ENCODE measurements at regions not wholly inside any gene's neighbourhood (a gene's known extent, or its start where the extent isn't known, plus 50 kb on each side); places are given as distances from the start of the nearest gene placed in this dataset.

- peak; percentile 79 for DNase-seq
- in situ Hi-C loops (cut with HindIII; ENCODE audit: low pct_ligation_motif_present, low pct_unique_long_range_greater_than_20kb, low sequenced_read_pairs): no loop called here
Measured at GRCh38 chr12:65537978-65538377, 259.5 kb downstream of the MSRB3 start.

GRCh38 chr12:65539023-65539422 is 260.5 kb downstream of the MSRB3 start:
- no peak for DNase-seq
- in situ Hi-C loops (cut with HindIII; ENCODE audit: low pct_ligation_motif_present, low pct_unique_long_range_greater_than_20kb, low sequenced_read_pairs): no loop called here

GRCh38 chr12:65540140-65540539 is 261.7 kb downstream of the MSRB3 start:
- peak; percentile 44 for DNase-seq
- in situ Hi-C loops (cut with HindIII; ENCODE audit: low pct_ligation_motif_present, low pct_unique_long_range_greater_than_20kb, low sequenced_read_pairs): no loop called here

GRCh38 chr12:65546528-65546927 is 268.0 kb downstream of the MSRB3 start:
- DNase-seq: no peak
- in situ Hi-C loops (cut with HindIII; ENCODE audit: low pct_ligation_motif_present, low pct_unique_long_range_greater_than_20kb, low sequenced_read_pairs): no loop called here

- in situ Hi-C loops (cut with HindIII; ENCODE audit: low pct_ligation_motif_present, low pct_unique_long_range_greater_than_20kb, low sequenced_read_pairs): no loop called here
- peak; percentile 91 for DNase-seq
Measured at GRCh38 chr12:65556676-65557437, 267.4 kb upstream of the HMGA2 start.

- in situ Hi-C loops (cut with HindIII; ENCODE audit: low pct_ligation_motif_present, low pct_unique_long_range_greater_than_20kb, low sequenced_read_pairs): no loop called here
Measured at GRCh38 chr12:65557438-65558181, 266.7 kb upstream of the HMGA2 start.

GRCh38 chr12:65560286-65560685 is 264.0 kb upstream of the HMGA2 start:
- in situ Hi-C loops (cut with HindIII; ENCODE audit: low pct_ligation_motif_present, low pct_unique_long_range_greater_than_20kb, low sequenced_read_pairs): no loop called here
- DNase-seq: no peak

More at GRCh38 chr12:65557438-65558181, 266.7 kb upstream of the HMGA2 start:
- no peak for DNase-seq

- peak; percentile 83 for DNase-seq
- in situ Hi-C loops (cut with HindIII; ENCODE audit: low pct_ligation_motif_present, low pct_unique_long_range_greater_than_20kb, low sequenced_read_pairs): no loop called here
Measured at GRCh38 chr12:65561798-65562382, 262.4 kb upstream of the HMGA2 start.

GRCh38 chr12:65565601-65566560 is 258.4 kb upstream of the HMGA2 start:
- in situ Hi-C loops (cut with HindIII; ENCODE audit: low pct_ligation_motif_present, low pct_unique_long_range_greater_than_20kb, low sequenced_read_pairs): no loop called here
- no peak for DNase-seq

GRCh38 chr12:65566751-65567150 is 257.5 kb upstream of the HMGA2 start:
- in situ Hi-C loops (cut with HindIII; ENCODE audit: low pct_ligation_motif_present, low pct_unique_long_range_greater_than_20kb, low sequenced_read_pairs): no loop called here
- no peak for DNase-seq

- DNase-seq: no peak
- in situ Hi-C loops (cut with HindIII; ENCODE audit: low pct_ligation_motif_present, low pct_unique_long_range_greater_than_20kb, low sequenced_read_pairs): no loop called here
Measured at GRCh38 chr12:65567820-65568219, 256.5 kb upstream of the HMGA2 start.

- DNase-seq: no peak
- in situ Hi-C loops (cut with HindIII; ENCODE audit: low pct_ligation_motif_present, low pct_unique_long_range_greater_than_20kb, low sequenced_read_pairs): no loop called here
Measured at GRCh38 chr12:65568517-65568916, 255.8 kb upstream of the HMGA2 start.

GRCh38 chr12:65570451-65571130 is 253.7 kb upstream of the HMGA2 start:
- DNase-seq: no peak
- in situ Hi-C loops (cut with HindIII; ENCODE audit: low pct_ligation_motif_present, low pct_unique_long_range_greater_than_20kb, low sequenced_read_pairs): no loop called here

GRCh38 chr12:65574867-65575266 is 249.4 kb upstream of the HMGA2 start:
- in situ Hi-C loops (cut with HindIII; ENCODE audit: low pct_ligation_motif_present, low pct_unique_long_range_greater_than_20kb, low sequenced_read_pairs): no loop called here
- no peak for DNase-seq

GRCh38 chr12:65584016-65584415 is 240.3 kb upstream of the HMGA2 start:
- DNase-seq: no peak
- in situ Hi-C loops (cut with HindIII; ENCODE audit: low pct_ligation_motif_present, low pct_unique_long_range_greater_than_20kb, low sequenced_read_pairs): no loop called here

GRCh38 chr12:65585648-65586602 is 238.4 kb upstream of the HMGA2 start:
- DNase-seq: no peak
- in situ Hi-C loops (cut with HindIII; ENCODE audit: low pct_ligation_motif_present, low pct_unique_long_range_greater_than_20kb, low sequenced_read_pairs): no loop called here

- in situ Hi-C loops (cut with HindIII; ENCODE audit: low pct_ligation_motif_present, low pct_unique_long_range_greater_than_20kb, low sequenced_read_pairs): no loop called here
- DNase-seq: no peak
Measured at GRCh38 chr12:65586796-65587195, 237.5 kb upstream of the HMGA2 start.
